ENCODE measurements at regions not wholly inside any gene's neighbourhood (a gene's known extent, or its start where the extent isn't known, plus 50 kb on each side); places are given as distances from the start of the nearest gene placed in this dataset.
"Not testable (repeated sequence)": the region's sequence is repeated elsewhere in the genome, so short reads cannot be mapped to it uniquely, and the experiment has no call there.

DNA sequence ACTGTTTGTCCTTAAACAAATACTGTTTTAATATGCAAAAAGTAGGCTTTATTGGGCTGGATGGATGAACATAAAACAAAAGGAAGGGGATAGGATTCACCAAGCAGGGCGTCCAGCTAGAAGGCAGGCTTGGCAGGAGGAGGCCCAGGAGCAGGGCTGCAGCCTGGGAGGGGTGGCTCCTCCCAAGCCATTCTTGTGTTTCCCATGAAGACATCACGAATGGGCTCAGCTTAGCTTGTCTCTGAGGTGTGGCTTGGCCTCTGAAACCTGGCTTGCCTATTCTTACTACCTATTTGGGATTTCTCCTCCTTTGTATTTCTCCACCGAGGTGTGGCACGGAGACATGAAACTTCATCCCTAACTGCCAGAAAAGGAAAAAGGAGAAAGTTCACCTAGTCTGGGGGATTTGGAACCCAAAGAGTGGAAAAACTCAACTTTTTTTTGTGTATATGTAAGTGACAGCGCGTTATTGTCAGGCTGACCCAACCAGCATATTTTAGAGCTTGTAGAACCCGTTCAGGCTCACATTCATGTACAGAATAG, 481.9 kb upstream of the SPRED2 start:
- DNase-seq (ENCODE audit: extremely low spot score): no peak
- TF ChIP-seq, protein P1, sequence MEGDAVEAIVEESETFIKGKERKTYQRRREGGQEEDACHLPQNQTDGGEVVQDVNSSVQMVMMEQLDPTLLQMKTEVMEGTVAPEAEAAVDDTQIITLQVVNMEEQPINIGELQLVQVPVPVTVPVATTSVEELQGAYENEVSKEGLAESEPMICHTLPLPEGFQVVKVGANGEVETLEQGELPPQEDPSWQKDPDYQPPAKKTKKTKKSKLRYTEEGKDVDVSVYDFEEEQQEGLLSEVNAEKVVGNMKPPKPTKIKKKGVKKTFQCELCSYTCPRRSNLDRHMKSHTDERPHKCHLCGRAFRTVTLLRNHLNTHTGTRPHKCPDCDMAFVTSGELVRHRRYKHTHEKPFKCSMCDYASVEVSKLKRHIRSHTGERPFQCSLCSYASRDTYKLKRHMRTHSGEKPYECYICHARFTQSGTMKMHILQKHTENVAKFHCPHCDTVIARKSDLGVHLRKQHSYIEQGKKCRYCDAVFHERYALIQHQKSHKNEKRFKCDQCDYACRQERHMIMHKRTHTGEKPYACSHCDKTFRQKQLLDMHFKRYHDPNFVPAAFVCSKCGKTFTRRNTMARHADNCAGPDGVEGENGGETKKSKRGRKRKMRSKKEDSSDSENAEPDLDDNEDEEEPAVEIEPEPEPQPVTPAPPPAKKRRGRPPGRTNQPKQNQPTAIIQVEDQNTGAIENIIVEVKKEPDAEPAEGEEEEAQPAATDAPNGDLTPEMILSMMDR (IDR thresholded peaks at IDR 0.05; ENCODE audit: control extremely low read depth, extremely low read depth, low read depth, missing control alignments): no peak
- ChIA-PET CTCF (interaction anchor here (0.8 to 2.1 kb wide), 3 partner anchors 8 to 58 kb away, joined by 3 to 7 read pairs (median 3); no protein-coding TSS in a partner anchor), POLR2A (no interaction called here)

DNA sequence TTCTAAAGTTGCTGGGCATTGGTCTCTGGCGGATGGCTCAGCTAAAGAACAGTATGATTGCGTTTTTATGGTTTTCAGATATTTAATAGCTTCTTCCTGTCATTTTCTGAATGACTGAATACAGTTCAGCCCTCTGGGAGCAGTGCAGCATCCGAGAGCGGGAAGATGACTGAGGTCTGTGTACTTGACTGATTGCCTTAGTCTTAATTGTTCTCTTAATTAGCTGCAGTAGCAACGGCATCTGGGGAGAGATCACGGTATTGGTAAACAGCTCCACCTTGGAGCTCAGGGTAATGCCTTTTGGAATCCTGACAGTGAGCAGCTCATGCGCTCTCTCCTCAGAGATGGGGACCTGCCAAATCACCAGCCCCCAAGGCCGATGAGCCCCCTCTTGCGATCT, 481.4 kb upstream of the SPRED2 start:
- DNase-seq (ENCODE audit: extremely low spot score): no peak
- TF ChIP-seq, protein P1 (IDR thresholded peaks at IDR 0.05; ENCODE audit: control extremely low read depth, extremely low read depth, low read depth, missing control alignments): no peak
- ChIA-PET CTCF (interaction anchor here (0.8 to 2.1 kb wide), 3 partner anchors 8 to 59 kb away, joined by 3 to 7 read pairs (median 3); no protein-coding TSS in a partner anchor), POLR2A (no interaction called here)

DNA sequence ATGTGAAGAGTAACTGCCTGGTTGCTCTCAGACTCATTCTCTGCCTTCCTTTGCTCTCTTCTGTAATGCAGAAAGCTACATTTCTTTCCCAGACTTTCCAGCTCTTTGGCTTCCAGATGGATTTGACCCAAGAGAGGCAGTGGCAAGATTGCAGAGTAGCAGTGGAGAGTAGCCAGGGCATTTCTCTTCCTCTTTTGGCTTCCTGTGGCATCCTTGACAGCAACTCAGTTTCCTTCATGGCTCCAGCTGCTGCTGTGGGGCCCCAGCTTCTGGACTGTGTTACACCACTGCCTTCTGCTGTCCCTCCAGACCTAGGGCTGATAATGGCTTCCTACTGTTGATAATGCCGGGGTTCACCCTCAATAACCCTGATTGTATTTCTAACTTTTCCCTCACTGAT, 469.4 kb upstream of the SPRED2 start:
- ChIA-PET POLR2A (no interaction called here), CTCF (interaction anchor here (0.6 to 1.2 kb wide), 2 partner anchors 11 to 13 kb away, joined by 3 to 6 read pairs; no protein-coding TSS in a partner anchor)
- TF ChIP-seq, protein P1 (IDR thresholded peaks at IDR 0.05; ENCODE audit: control extremely low read depth, extremely low read depth, low read depth, missing control alignments): no peak
- no peak for DNase-seq (ENCODE audit: extremely low spot score)

DNA sequence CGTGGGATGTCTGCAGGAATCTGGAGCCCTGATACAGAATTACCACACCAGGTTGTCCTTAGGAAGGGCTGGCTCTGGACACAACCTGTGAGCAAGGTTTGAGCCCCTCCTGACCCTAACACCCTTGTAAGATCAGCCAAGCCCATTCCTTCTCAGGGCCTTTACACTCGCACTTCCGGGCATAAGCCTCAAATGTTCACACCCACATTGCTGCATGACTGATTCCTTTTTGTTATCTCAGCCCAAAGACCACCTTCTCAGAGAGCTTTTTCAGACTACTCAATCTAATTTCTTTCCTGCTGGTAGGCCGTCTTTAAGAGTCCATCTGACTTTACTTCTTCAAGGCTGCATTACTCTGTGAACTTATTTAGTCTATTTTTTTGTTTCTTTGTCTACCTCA, 464.0 kb upstream of the SPRED2 start:
- CTCF ChIA-PET: interaction anchor here (1.0 kb wide), 1 partner anchor 19 kb away, joined by 3 read pairs; no protein-coding TSS in a partner anchor
- POLR2A ChIA-PET: no interaction called here
- DNase-seq (ENCODE audit: extremely low spot score): no peak
- TF ChIP-seq, protein P1 (IDR thresholded peaks at IDR 0.05; ENCODE audit: control extremely low read depth, extremely low read depth, low read depth, missing control alignments): no peak

DNA sequence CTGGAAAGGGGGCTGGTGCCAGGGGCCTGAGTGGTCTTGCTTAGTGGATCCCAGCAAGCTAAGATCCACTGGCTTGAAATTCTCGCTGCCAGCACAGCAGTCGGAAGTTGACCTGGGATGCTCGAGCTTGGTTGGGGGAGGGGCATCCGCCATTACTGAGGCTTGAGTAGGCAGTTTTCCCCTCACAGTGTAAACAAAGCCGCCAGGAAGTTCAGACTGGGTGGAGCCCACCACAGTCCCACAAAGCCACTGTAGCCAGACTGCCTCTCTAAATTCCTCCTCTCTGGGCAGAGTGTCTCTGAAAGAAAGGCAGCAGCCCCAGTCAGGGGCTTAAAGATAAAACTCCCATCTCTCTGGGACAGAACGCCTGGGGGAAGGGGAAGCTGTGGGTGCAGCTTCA, 457.7 kb upstream of the SPRED2 start:
- CTCF ChIA-PET: interaction anchor here (0.8 kb wide), 1 partner anchor 23 kb away, joined by 3 read pairs; no protein-coding TSS in a partner anchor
- POLR2A ChIA-PET; DNase-seq (ENCODE audit: extremely low spot score): not testable (repeated sequence)

DNA sequence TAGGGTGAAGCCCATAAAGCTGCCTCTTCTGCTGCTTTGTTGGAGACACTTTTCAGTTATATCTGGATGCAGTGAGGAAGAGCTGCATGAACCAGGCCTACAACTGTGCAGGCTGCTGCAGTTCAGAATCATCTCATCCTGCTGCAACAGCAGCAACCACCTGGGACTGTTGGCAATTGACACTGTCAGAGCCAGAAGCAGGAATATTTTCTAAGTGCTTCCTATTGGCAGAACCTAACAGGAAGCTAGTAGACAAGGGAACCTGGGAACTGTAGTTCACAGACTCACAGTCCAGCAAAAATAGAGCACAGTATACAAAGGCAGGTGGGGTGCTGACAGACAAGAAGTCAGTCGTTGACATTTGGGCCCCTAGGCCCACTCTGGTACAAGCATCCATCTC, 452.9 kb upstream of the SPRED2 start:
- CTCF ChIA-PET: interaction anchor here (1.3 kb wide), 1 partner anchor 13 kb away, joined by 4 read pairs; no protein-coding TSS in a partner anchor
- POLR2A ChIA-PET: no interaction called here
- TF ChIP-seq, protein P1 (IDR thresholded peaks at IDR 0.05; ENCODE audit: control extremely low read depth, extremely low read depth, low read depth, missing control alignments): no peak
- DNase-seq (ENCODE audit: extremely low spot score): no peak

DNA sequence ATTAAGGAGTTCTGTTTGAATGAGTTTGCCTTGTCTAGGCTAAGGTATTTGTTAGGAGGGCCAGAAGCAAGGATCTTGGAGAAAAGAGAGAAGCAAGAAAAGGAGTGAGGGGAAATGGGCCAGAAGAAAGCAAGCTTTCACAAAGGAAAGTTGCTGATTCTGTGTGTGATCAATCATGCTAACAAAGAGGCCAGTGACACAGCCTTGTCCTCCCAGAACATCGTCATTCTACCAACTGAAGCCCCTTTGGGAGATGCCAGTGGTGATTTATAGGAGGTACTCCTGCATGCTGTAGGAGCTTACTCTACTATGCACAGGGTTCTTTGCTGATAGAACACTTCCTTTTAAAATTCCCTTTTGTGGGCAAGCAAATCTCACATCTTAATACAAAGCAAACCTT, 449.2 kb upstream of the SPRED2 start:
- TF ChIP-seq, protein P1 (IDR thresholded peaks at IDR 0.05; ENCODE audit: control extremely low read depth, extremely low read depth, low read depth, missing control alignments): no peak
- ChIA-PET CTCF (interaction anchor here (1.2 to 1.3 kb wide), 2 partner anchors 13 to 34 kb away, joined by 3 to 4 read pairs; no protein-coding TSS in a partner anchor), POLR2A (no interaction called here)
- DNase-seq (ENCODE audit: extremely low spot score): no peak

All from GM10248 (cell line).